IMR-90 (cell line): ENCODE measurements at regions not wholly inside any gene's neighbourhood (a gene's known extent, or its start where the extent isn't known, plus 50 kb on each side); places are given as distances from the start of the nearest gene placed in this dataset.

Experiments used
- ATAC-seq: fragments of 200-7000 bp; cut with Tn5 transposase; 2 replicates; pipeline ENCODE4 v1.9.1; 2020; ENCODE audit warnings: low read depth, mild to moderate bottlenecking, moderate library complexity
- BruUV-seq: library from RNA; stranded (reverse); fragments of 400-500 nt; replicated peaks from 2 replicates; lab custom pipeline; 2021; lab: Mats Ljungman, UMichigan
- CTCF ChIA-PET: fragments of 300-600 bp; formaldehyde crosslinking; extraction: SDS; loops from one replicate; lab custom pipeline; 2021; ENCODE audit warnings: antibody characterized with exemption; lab: Yijun Ruan, JAX
- POLR2A ChIA-PET: fragments of 300-600 bp; sonication (Branson Sonifier 250); formaldehyde crosslinking; loops from one replicate; lab custom pipeline; 2022; ENCODE audit warnings: antibody characterized with exemption; ENCODE audit not compliant: unreplicated experiment; lab: Charles Lee
- DNase-seq: peaks from one replicate; pipeline ENCODE4 v3.0.0; 2013
- H2AFZ ChIP-seq: replicated peaks from 2 replicates; pipeline ENCODE3; 2013; ENCODE audit warnings: low read length, mild to moderate bottlenecking; ENCODE audit not compliant: poor library complexity
- H2AK5ac ChIP-seq: 2 replicates; pipeline ENCODE4 v1.6.1; 2013; ENCODE audit warnings: low read depth, low read length, inconsistent platforms
- H2AK9ac ChIP-seq: replicated peaks from 2 replicates; pipeline ENCODE3; 2013; ENCODE audit warnings: mild to moderate bottlenecking, low read depth, low read length, moderate library complexity; ENCODE audit not compliant: poor library complexity
- H2BK120ac ChIP-seq: 2 replicates; pipeline ENCODE4 v1.6.1; 2013; ENCODE audit warnings: low read depth, low read length, inconsistent platforms
- H2BK15ac ChIP-seq: 3 replicates; pipeline ENCODE4 v1.6.1; 2013; ENCODE audit warnings: low read depth, low read length, inconsistent platforms
- H2BK20ac ChIP-seq: 2 replicates; pipeline ENCODE4 v1.6.1; 2013; ENCODE audit warnings: low read depth, mild to moderate bottlenecking, inconsistent platforms, low read length, moderate library complexity
- H2BK5ac ChIP-seq: 2 replicates; pipeline ENCODE4 v1.6.1; 2013; ENCODE audit warnings: mild to moderate bottlenecking, low read depth, low read length, inconsistent platforms; ENCODE audit not compliant: poor library complexity, severe bottlenecking
- H3K14ac ChIP-seq: replicated peaks from 2 replicates; pipeline ENCODE4 v1.6.1; 2013; ENCODE audit warnings: low read depth, low read length, inconsistent platforms
- H3K18ac ChIP-seq: 2 replicates; pipeline ENCODE4 v1.6.1; 2013; ENCODE audit warnings: low read depth, low read length, control low read depth
- H3K23ac ChIP-seq: 2 replicates; pipeline ENCODE4 v1.6.1; 2013; ENCODE audit warnings: low read depth, low read length, inconsistent platforms
- H3K27ac ChIP-seq: 2 replicates; pipeline ENCODE4 v1.5.1; 2013; ENCODE audit warnings: mild to moderate bottlenecking, control low read depth, low read length; ENCODE audit not compliant: insufficient read depth
- H3K27me3 ChIP-seq: 2 replicates; pipeline ENCODE4 v1.6.1; 2013; ENCODE audit warnings: low read length; ENCODE audit not compliant: control insufficient read depth, insufficient read depth
- H3K36me3 ChIP-seq: 2 replicates; pipeline ENCODE4 v1.6.1; 2013; ENCODE audit warnings: low read length, mixed read lengths; ENCODE audit not compliant: control insufficient read depth, insufficient read depth
- H3K4ac ChIP-seq: 2 replicates; pipeline ENCODE4 v1.6.1; 2013; ENCODE audit warnings: low read depth, low read length, inconsistent platforms
- H3K4me1 ChIP-seq: 2 replicates; pipeline ENCODE4 v1.6.1; 2013; ENCODE audit warnings: low read length, mixed read lengths; ENCODE audit not compliant: control insufficient read depth, insufficient read depth
- H3K4me2 ChIP-seq: 2 replicates; pipeline ENCODE4 v1.6.1; 2013; ENCODE audit warnings: low read depth, mild to moderate bottlenecking, control low read depth, low read length, moderate library complexity
- H3K4me3 ChIP-seq: 2 replicates; pipeline ENCODE4 v1.5.1; 2013; ENCODE audit warnings: low read depth, mild to moderate bottlenecking, control low read depth, low read length, moderate library complexity; ENCODE audit not compliant: insufficient read depth
- H3K56ac ChIP-seq: 2 replicates; pipeline ENCODE4 v1.6.1; 2013; ENCODE audit warnings: low read length, inconsistent platforms; ENCODE audit not compliant: insufficient read depth; ENCODE audit errors: extremely low read depth
- H3K79me1 ChIP-seq, 2 experiments: 2 replicates each; pipeline ENCODE4 v1.6.1; 2013; ENCODE audit warnings: low read length in 2 of 2, inconsistent platforms in 1 of 2, low read depth in 1 of 2
- H3K9ac ChIP-seq: 2 replicates; pipeline ENCODE4 v1.6.1; 2013; ENCODE audit warnings: low read depth, low read length, control low read depth
- H3K9me1 ChIP-seq: 2 replicates; pipeline ENCODE4 v1.6.1; 2013; ENCODE audit warnings: low read length, inconsistent platforms; ENCODE audit not compliant: insufficient read depth
- H3K9me3 ChIP-seq: 2 replicates; pipeline ENCODE4 v1.6.1; 2013; ENCODE audit warnings: low read length; ENCODE audit not compliant: control insufficient read depth, insufficient read depth
- H4K20me1 ChIP-seq: 2 replicates; pipeline ENCODE4 v1.6.1; 2013; ENCODE audit warnings: low read length, inconsistent platforms; ENCODE audit not compliant: insufficient read depth
- H4K5ac ChIP-seq: 2 replicates; pipeline ENCODE4 v1.6.1; 2013; ENCODE audit warnings: mild to moderate bottlenecking, low read depth, low read length, control low read depth
- H4K8ac ChIP-seq, 2 experiments: 2 replicates each; pipeline ENCODE4 v1.6.1; 2013; ENCODE audit warnings: low read depth in 2 of 2, low read length in 2 of 2, control low read depth in 1 of 2, inconsistent platforms in 1 of 2
- H4K91ac ChIP-seq: 2 replicates; pipeline ENCODE4 v1.6.1; 2013; ENCODE audit warnings: low read depth, low read length, inconsistent platforms; ENCODE audit not compliant: insufficient read depth
- CEBPB ChIP-seq: IDR thresholded peaks from 2 replicates; pipeline ENCODE4 v1.6.1; 2012; ENCODE audit warnings: low read depth, low read length, improper control_type of control experiment
- POLR2A ChIP-seq: IDR thresholded peaks from 2 replicates; pipeline ENCODE4 v1.6.1; 2012; ENCODE audit warnings: mild to moderate bottlenecking, low read depth, low read length
- RAD21 ChIP-seq: IDR thresholded peaks from 2 replicates; pipeline ENCODE4 v1.6.1; 2012; ENCODE audit warnings: low read length, improper control_type of control experiment
- RCOR1 ChIP-seq: IDR thresholded peaks from 2 replicates; pipeline ENCODE4 v1.6.1; 2012; ENCODE audit warnings: mild to moderate bottlenecking, low read length, improper control_type of control experiment; ENCODE audit not compliant: insufficient replicate concordance
- SMC3 ChIP-seq: fragments of 150-350 bp; IDR thresholded peaks from 2 replicates; pipeline ENCODE4 v1.6.1; 2016; ENCODE audit warnings: low read depth, mild to moderate bottlenecking, antibody characterized with exemption, low read length, moderate library complexity
- WGBS, 2 experiments: methylation state at CpG; one replicate each; pipeline versions ENCODE4 v1.1.5 to v1.1.7; 2013; ENCODE audit warnings: missing lambda C conversion rate in 2 of 2; ENCODE audit not compliant: insufficient read length in 1 of 2; ENCODE audit errors: extremely low coverage in 2 of 2; 5-methylcytosine and 5-hydroxymethylcytosine counted together
- dilution Hi-C: fragments of 300-500 bp; cut with HindIII; formaldehyde crosslinking; loops from one replicate; pipeline ENCODE4 v1.14.3; 2018; ENCODE audit warnings: low sequenced_read_pairs; ENCODE audit not compliant: unreplicated experiment
- in situ Hi-C: fragments of 300-500 bp; cut with MboI; formaldehyde crosslinking; loops from 3 replicates; pipeline ENCODE4 v1.14.3; 2019; ENCODE audit warnings: low sequenced_read_pairs, inconsistent platforms, mixed read lengths
- intact Hi-C: fragments of 100-400 bp; cut with micrococcal nuclease; formaldehyde crosslinking; loops from 2 replicates; pipeline ENCODE4 v1.10.0; 2022
- TF ChIP-seq, protein P1 (sequence below): conservative IDR thresholded peaks from 2 replicates; pipeline ENCODE4 v1.5.1; 2012; ENCODE audit warnings: mild to moderate bottlenecking, low read depth, low read length, improper control_type of control experiment
- TF ChIP-seq, protein P2 (sequence below): fragments of 150-350 bp; IDR thresholded peaks from 2 replicates; pipeline ENCODE4 v1.6.1; 2016; ENCODE audit warnings: low read depth, mild to moderate bottlenecking, low read length, moderate library complexity, borderline replicate concordance

DNA sequence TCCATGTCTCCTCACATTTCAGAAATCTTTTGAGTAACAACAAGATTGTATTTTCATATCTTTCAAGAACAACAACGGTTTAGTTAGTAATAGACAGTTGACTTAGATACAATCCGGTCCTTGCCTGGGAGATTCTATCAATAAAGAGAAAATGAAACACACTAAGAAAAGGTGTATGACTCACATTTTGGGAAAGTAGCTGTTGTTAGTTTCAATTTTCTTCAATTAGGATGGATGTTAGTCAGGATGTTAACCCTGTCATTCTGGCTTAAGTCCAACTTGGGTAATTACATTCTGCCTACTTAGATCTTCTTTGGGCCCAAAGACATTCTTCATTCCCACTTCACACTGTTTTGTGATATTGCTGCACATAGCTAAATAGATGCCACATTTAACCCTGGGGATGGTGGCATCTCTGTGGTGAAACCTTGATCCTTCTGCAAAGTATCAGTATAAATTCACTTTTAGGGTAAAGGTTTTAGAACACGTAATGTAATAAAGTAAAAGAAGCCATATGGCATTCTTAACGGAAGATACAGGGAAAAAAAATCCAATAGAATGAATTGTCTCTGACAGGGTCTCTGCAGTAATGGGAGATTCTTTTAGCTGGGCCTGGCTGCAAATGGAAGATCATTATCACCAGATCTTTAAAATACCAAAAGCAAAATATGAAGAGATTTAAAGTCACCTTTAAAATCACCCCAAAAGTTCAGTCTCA is 365.5 kb downstream of the FIGN start:
- in situ Hi-C loops: no loop called here

More for the DNA sequence above, 365.5 kb downstream of the FIGN start:
- Histone ChIP-seq H3K9ac (no peak overlapping the region), H3K4me3 (no peak overlapping the region), H3K4me1 (no peaks in the 10 kb centered on the region), H3K14ac (no peak overlapping the region), H2BK15ac (no peak overlapping the region), H3K18ac (no peak overlapping the region), H3K4me2 (no peak overlapping the region), H3K56ac (no peak overlapping the region), H2BK5ac (no peak overlapping the region), H4K91ac (no peak overlapping the region), H4K20me1 (no peaks in the 10 kb centered on the region), H2BK120ac (no peak overlapping the region), H3K23ac (no peak overlapping the region), H3K36me3 (no peaks in the 10 kb centered on the region), H2AK5ac (no peak overlapping the region), H4K5ac (no peak overlapping the region), H3K9me3 (no peaks in the 10 kb centered on the region), H2BK20ac (no peak overlapping the region), H3K9me1 (no peaks in the 10 kb centered on the region), H3K4ac (no peak overlapping the region), H2AFZ (no peak overlapping the region), H4K8ac (no peak overlapping the region), H3K27ac (no peak overlapping the region), H3K79me1 (no peaks in the 10 kb centered on the region), H3K27me3 (no peaks in the 10 kb centered on the region), H2AK9ac (no peak overlapping the region)
- ChIA-PET POLR2A (interaction anchor here (0.6 kb wide), 1 partner anchor 1243 kb away, joined by 4 read pairs; no protein-coding TSS in a partner anchor), CTCF (interaction anchor here (0.9 kb wide), 1 partner anchor 20 kb away, joined by 3 read pairs; no protein-coding TSS in a partner anchor)
- ATAC-seq (no peak), DNase-seq (no peak)
- TF ChIP-seq CEBPB (no peak), POLR2A (no peak), RCOR1 (no peak), RAD21 (no peak), SMC3 (no peak)
- TF ChIP-seq, protein P1, sequence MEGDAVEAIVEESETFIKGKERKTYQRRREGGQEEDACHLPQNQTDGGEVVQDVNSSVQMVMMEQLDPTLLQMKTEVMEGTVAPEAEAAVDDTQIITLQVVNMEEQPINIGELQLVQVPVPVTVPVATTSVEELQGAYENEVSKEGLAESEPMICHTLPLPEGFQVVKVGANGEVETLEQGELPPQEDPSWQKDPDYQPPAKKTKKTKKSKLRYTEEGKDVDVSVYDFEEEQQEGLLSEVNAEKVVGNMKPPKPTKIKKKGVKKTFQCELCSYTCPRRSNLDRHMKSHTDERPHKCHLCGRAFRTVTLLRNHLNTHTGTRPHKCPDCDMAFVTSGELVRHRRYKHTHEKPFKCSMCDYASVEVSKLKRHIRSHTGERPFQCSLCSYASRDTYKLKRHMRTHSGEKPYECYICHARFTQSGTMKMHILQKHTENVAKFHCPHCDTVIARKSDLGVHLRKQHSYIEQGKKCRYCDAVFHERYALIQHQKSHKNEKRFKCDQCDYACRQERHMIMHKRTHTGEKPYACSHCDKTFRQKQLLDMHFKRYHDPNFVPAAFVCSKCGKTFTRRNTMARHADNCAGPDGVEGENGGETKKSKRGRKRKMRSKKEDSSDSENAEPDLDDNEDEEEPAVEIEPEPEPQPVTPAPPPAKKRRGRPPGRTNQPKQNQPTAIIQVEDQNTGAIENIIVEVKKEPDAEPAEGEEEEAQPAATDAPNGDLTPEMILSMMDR: no peak
- TF ChIP-seq, protein P2, sequence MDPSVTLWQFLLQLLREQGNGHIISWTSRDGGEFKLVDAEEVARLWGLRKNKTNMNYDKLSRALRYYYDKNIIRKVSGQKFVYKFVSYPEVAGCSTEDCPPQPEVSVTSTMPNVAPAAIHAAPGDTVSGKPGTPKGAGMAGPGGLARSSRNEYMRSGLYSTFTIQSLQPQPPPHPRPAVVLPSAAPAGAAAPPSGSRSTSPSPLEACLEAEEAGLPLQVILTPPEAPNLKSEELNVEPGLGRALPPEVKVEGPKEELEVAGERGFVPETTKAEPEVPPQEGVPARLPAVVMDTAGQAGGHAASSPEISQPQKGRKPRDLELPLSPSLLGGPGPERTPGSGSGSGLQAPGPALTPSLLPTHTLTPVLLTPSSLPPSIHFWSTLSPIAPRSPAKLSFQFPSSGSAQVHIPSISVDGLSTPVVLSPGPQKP: no peak
- BruUV-seq: no TSS peak
- no CpG with 5 or more reads among the region's 4 CpGs for WGBS, 2 experiments
- intact Hi-C loops (no loop called here), dilution Hi-C loops (no loop called here)
